Retinal pigment epithelial cell (primary cell): ENCODE measurements at regions not wholly inside any gene's neighbourhood (a gene's known extent, or its start where the extent isn't known, plus 50 kb on each side); places are given as distances from the start of the nearest gene placed in this dataset.
"Not testable (repeated sequence)": the region's sequence is repeated elsewhere in the genome, so short reads cannot be mapped to it uniquely, and the experiment has no call there.

ENCODE experiments used
- DNase-seq: peaks from one replicate; pipeline ENCODE4 v3.0.0-alpha.2; 2010; ENCODE audit warnings: low read depth
- H3K4me3 ChIP-seq: 2 replicates; pipeline ENCODE4 v1.5.1; 2011; ENCODE audit warnings: mild to moderate bottlenecking, low read length, control low read depth, moderate library complexity
- CTCF ChIP-seq: conservative IDR thresholded peaks from 2 replicates; pipeline ENCODE4 v1.5.1; 2011; ENCODE audit warnings: low read depth, low read length, control low read depth, inconsistent platforms

GRCh38 chr15:53129121-53129904 lies 339.2 kb upstream of the ONECUT1 start:
- TF ChIP-seq CTCF = no peak
- H3K4me3 ChIP-seq = no peak overlapping the region
- no peak for DNase-seq

- DNase-seq = no peak
- no peak overlapping the region for H3K4me3 ChIP-seq
- TF ChIP-seq CTCF = no peak
Observed at GRCh38 chr15:53128652-53129051, 338.5 kb upstream of the ONECUT1 start.

GRCh38 chr15:53126144-53126543 lies 336.0 kb upstream of the ONECUT1 start:
- no peak overlapping the region for H3K4me3 ChIP-seq
- no peak for TF ChIP-seq CTCF
- no peak for DNase-seq

- H3K4me3 ChIP-seq = no peak overlapping the region
- TF ChIP-seq CTCF = no peak
- DNase-seq = no peak
Observed at GRCh38 chr15:53122818-53123217, 332.7 kb upstream of the ONECUT1 start.

GRCh38 chr15:53116915-53117314 lies 326.8 kb upstream of the ONECUT1 start:
- H3K4me3 ChIP-seq, DNase-seq: not testable (repeated sequence)

- no peak overlapping the region for H3K4me3 ChIP-seq
- TF ChIP-seq CTCF = no peak
- DNase-seq = no peak
Observed at GRCh38 chr15:53116169-53116568, 326.0 kb upstream of the ONECUT1 start.

- DNase-seq = no peak
- no peak overlapping the region for H3K4me3 ChIP-seq
Observed at GRCh38 chr15:53115563-53115962, 325.4 kb upstream of the ONECUT1 start.

More at GRCh38 chr15:53115563-53115962, 325.4 kb upstream of the ONECUT1 start:
- TF ChIP-seq CTCF = no peak
